LNCaP clone FGC (cell line): ENCODE measurements at regions not wholly inside any gene's neighbourhood (a gene's known extent, or its start where the extent isn't known, plus 50 kb on each side); places are given as distances from the start of the nearest gene placed in this dataset.
A peak's percentile ranks its signal among the peaks of the same experiment; 100 is the strongest.

Source experiments
- DNase-seq: peaks from one replicate; pipeline ENCODE4 v3.0.0-alpha.2; 2011; ENCODE audit warnings: low read depth
- H3K4me3 ChIP-seq: 2 replicates; pipeline ENCODE4 v1.5.1; 2011; ENCODE audit warnings: mild to moderate bottlenecking, low read depth, low read length, control low read depth
- TF ChIP-seq, protein P1 (sequence below): IDR thresholded peaks from 2 replicates; pipeline ENCODE4 v1.5.1; 2012; ENCODE audit warnings: mild to moderate bottlenecking; ENCODE audit not compliant: control insufficient read depth, insufficient read depth; ENCODE audit errors: extremely low read depth

DNA sequence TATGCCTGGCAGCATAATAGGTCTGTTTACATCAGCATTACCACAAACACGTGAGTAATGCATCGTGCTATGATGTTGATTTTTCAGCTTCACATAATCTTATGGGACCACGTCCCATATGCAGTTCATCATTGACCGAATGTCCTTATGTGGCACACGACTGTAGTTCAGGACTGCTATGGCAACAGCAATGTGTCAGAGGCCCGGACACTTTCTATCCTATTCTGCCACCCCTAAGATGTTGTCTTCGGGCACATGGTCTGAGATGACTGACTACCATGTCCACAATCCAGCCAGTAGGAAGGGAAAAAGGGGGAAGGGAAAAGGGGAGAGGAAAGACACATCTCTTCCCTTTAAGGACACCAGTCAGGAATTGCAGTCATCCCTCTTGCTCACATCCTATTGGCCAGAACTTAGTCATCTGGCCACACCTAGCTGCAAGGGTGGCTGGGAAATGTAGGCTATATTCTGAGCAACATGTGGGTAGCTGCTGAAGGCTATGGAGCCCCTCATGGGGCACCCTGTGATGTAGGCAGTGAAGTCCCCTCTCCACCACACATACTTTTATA lies 196.0 kb upstream of the RBPJ start:
- TF ChIP-seq, protein P1, sequence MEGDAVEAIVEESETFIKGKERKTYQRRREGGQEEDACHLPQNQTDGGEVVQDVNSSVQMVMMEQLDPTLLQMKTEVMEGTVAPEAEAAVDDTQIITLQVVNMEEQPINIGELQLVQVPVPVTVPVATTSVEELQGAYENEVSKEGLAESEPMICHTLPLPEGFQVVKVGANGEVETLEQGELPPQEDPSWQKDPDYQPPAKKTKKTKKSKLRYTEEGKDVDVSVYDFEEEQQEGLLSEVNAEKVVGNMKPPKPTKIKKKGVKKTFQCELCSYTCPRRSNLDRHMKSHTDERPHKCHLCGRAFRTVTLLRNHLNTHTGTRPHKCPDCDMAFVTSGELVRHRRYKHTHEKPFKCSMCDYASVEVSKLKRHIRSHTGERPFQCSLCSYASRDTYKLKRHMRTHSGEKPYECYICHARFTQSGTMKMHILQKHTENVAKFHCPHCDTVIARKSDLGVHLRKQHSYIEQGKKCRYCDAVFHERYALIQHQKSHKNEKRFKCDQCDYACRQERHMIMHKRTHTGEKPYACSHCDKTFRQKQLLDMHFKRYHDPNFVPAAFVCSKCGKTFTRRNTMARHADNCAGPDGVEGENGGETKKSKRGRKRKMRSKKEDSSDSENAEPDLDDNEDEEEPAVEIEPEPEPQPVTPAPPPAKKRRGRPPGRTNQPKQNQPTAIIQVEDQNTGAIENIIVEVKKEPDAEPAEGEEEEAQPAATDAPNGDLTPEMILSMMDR = no peak
- peak overlapping the region; percentile 11 for H3K4me3 ChIP-seq
- DNase-seq = peak; percentile 95

DNA sequence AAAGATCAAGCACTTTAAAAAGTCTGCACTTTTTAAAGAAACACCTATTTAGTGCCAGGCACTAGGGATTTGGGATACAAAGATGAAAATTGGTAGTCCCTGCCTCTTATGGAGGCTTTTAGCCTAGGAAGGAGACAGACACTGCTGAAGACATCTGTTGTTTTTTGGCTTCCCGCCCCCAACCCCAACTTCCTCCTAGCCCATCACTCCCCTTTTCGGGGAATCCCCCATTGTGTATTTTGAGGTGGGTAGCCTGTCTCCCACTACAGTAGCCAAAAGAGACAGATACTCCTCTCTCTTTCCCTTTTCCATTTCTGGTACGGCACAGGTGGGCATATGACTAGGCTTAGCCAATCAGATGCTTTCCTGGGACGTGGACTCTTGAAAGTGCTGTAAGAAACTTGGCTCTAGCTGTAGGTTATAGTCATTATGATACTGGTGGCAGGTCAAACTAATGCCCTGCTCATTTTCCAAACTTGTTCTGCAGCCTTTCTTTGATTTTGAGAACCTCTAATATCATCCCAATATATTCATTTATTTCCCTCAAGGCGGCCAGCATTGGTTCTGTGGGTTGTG lies 194.6 kb upstream of the RBPJ start:
- DNase-seq = no peak

DNA sequence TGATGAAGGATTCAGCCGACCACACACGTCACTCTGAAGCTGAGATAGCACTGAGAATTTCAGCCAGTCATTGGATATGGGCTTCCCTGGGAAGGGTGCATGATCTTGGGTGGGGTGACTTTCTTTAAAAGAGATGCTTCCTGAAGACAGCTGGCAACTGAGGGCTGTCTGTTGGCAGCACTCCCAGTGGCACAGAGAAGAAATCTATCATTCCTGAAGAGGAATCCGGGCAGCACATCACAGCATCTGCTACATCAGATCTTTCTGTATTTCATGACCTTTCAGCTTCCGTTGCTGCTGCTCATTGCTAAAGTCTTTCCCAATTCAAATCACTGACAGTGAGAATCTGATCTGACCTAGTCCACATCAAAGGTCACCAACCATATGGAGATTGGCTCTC lies 193.8 kb upstream of the RBPJ start:
- TF ChIP-seq, protein P1 = no peak
- DNase-seq = no peak
- no peak overlapping the region for H3K4me3 ChIP-seq

More for the DNA sequence above, 194.6 kb upstream of the RBPJ start:
- no peak overlapping the region for H3K4me3 ChIP-seq
- TF ChIP-seq, protein P1 = no peak

DNA sequence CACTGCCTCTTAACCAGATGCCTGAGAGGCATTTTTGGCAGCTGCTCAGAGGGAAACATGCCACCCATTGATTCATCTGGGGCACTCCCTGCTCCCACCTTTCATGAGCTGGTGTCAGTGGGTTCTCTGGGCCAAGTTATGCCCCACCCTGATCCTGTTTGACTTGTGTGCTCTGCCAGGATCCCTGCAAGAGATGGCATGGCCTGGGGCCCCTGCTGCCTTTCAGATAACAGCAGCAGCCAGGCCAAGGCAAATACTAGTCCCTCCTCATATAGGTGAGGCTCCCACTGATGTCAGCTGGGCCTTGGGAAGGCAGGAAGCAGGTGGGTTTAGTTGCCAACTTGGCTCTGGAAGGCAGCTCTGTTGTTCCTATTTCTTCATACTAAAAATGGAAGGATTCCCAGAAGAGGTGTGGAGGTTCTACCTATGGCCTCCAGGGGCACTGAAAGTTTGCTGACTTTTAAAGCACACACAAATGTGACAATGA lies 192.9 kb upstream of the RBPJ start:
- peak; percentile 81 for DNase-seq
- TF ChIP-seq, protein P1 = 0 out of 2 replicates have a peak, but pooled peaks have one; percentile 8
- no peak overlapping the region for H3K4me3 ChIP-seq

DNA sequence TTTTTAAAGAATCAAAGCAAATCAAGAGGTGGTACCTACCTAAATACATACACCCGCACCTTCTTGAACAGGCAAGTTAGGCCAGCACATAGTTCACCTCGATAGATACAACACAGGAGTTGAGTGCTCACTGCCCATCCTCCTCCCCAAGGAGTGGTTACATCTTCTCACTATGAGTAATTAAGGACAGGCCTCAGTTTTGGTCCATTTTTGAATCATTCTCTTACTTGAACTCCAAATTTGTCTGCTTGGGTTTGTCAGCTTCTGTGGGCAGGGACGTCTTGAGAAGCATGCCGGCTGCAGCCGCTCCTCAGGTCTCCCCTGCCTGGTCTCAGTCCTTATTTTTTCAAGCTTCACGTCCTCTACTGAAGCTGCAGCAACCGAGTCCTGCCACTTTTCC lies 190.6 kb upstream of the RBPJ start:
- no peak overlapping the region for H3K4me3 ChIP-seq
- DNase-seq = no peak
- TF ChIP-seq, protein P1 = no peak

DNA sequence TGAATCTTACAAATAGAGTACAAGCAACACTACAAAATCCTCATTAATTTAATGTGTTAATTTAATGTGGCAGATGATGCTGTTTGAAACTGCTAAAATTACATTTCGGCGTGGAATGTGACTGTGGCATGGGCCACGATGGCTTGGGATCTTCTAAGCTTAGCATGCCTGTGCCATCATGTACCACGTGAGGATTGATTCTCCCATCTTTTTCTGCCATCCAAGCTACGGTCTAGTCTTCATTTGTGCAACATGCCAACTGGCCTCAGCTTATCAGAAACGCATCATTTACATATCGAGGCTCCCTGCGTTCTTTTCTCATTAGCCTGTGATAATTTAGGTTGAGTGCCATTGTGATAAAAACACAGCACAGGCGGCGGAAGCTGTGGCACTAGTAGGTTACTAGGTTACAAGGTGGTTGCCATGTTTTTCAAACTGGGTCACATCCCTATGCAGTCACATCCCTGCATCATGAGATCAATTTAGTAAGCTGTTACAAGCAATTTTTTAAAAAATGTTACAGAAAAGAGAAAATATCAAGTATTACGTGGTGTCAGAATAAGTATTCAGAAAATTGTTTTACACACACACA lies 189.9 kb upstream of the RBPJ start:
- DNase-seq = no peak
- H3K4me3 ChIP-seq = no peak overlapping the region
- TF ChIP-seq, protein P1 = no peak
